IMR-90 (cell line): ENCODE measurements at regions not wholly inside any gene's neighbourhood (a gene's known extent, or its start where the extent isn't known, plus 50 kb on each side); places are given as distances from the start of the nearest gene placed in this dataset.

Source experiments
- ATAC-seq: fragments of 200-7000 bp; cut with Tn5 transposase; 2 replicates; pipeline ENCODE4 v1.9.1; 2020; ENCODE audit warnings: low read depth, mild to moderate bottlenecking, moderate library complexity
- BruUV-seq: library from RNA; stranded (reverse); fragments of 400-500 nt; replicated peaks from 2 replicates; lab custom pipeline; 2021; lab: Mats Ljungman, UMichigan
- CTCF ChIA-PET: fragments of 300-600 bp; formaldehyde crosslinking; extraction: SDS; loops from one replicate; lab custom pipeline; 2021; ENCODE audit warnings: antibody characterized with exemption; lab: Yijun Ruan, JAX
- POLR2A ChIA-PET: fragments of 300-600 bp; sonication (Branson Sonifier 250); formaldehyde crosslinking; loops from one replicate; lab custom pipeline; 2022; ENCODE audit warnings: antibody characterized with exemption; ENCODE audit not compliant: unreplicated experiment; lab: Charles Lee
- DNase-seq: peaks from one replicate; pipeline ENCODE4 v3.0.0; 2013
- H2AFZ ChIP-seq: replicated peaks from 2 replicates; pipeline ENCODE3; 2013; ENCODE audit warnings: low read length, mild to moderate bottlenecking; ENCODE audit not compliant: poor library complexity
- H2AK5ac ChIP-seq: 2 replicates; pipeline ENCODE4 v1.6.1; 2013; ENCODE audit warnings: low read depth, low read length, inconsistent platforms
- H2AK9ac ChIP-seq: replicated peaks from 2 replicates; pipeline ENCODE3; 2013; ENCODE audit warnings: mild to moderate bottlenecking, low read depth, low read length, moderate library complexity; ENCODE audit not compliant: poor library complexity
- H2BK120ac ChIP-seq: 2 replicates; pipeline ENCODE4 v1.6.1; 2013; ENCODE audit warnings: low read depth, low read length, inconsistent platforms
- H2BK15ac ChIP-seq: 3 replicates; pipeline ENCODE4 v1.6.1; 2013; ENCODE audit warnings: low read depth, low read length, inconsistent platforms
- H2BK20ac ChIP-seq: 2 replicates; pipeline ENCODE4 v1.6.1; 2013; ENCODE audit warnings: low read depth, mild to moderate bottlenecking, inconsistent platforms, low read length, moderate library complexity
- H2BK5ac ChIP-seq: 2 replicates; pipeline ENCODE4 v1.6.1; 2013; ENCODE audit warnings: mild to moderate bottlenecking, low read depth, low read length, inconsistent platforms; ENCODE audit not compliant: poor library complexity, severe bottlenecking
- H3K14ac ChIP-seq: replicated peaks from 2 replicates; pipeline ENCODE4 v1.6.1; 2013; ENCODE audit warnings: low read depth, low read length, inconsistent platforms
- H3K18ac ChIP-seq: 2 replicates; pipeline ENCODE4 v1.6.1; 2013; ENCODE audit warnings: low read depth, low read length, control low read depth
- H3K23ac ChIP-seq: 2 replicates; pipeline ENCODE4 v1.6.1; 2013; ENCODE audit warnings: low read depth, low read length, inconsistent platforms
- H3K27ac ChIP-seq: 2 replicates; pipeline ENCODE4 v1.5.1; 2013; ENCODE audit warnings: mild to moderate bottlenecking, control low read depth, low read length; ENCODE audit not compliant: insufficient read depth
- H3K27me3 ChIP-seq: 2 replicates; pipeline ENCODE4 v1.6.1; 2013; ENCODE audit warnings: low read length; ENCODE audit not compliant: control insufficient read depth, insufficient read depth
- H3K36me3 ChIP-seq: 2 replicates; pipeline ENCODE4 v1.6.1; 2013; ENCODE audit warnings: low read length, mixed read lengths; ENCODE audit not compliant: control insufficient read depth, insufficient read depth
- H3K4ac ChIP-seq: 2 replicates; pipeline ENCODE4 v1.6.1; 2013; ENCODE audit warnings: low read depth, low read length, inconsistent platforms
- H3K4me1 ChIP-seq: 2 replicates; pipeline ENCODE4 v1.6.1; 2013; ENCODE audit warnings: low read length, mixed read lengths; ENCODE audit not compliant: control insufficient read depth, insufficient read depth
- H3K4me2 ChIP-seq: 2 replicates; pipeline ENCODE4 v1.6.1; 2013; ENCODE audit warnings: low read depth, mild to moderate bottlenecking, control low read depth, low read length, moderate library complexity
- H3K4me3 ChIP-seq: 2 replicates; pipeline ENCODE4 v1.5.1; 2013; ENCODE audit warnings: low read depth, mild to moderate bottlenecking, control low read depth, low read length, moderate library complexity; ENCODE audit not compliant: insufficient read depth
- H3K56ac ChIP-seq: 2 replicates; pipeline ENCODE4 v1.6.1; 2013; ENCODE audit warnings: low read length, inconsistent platforms; ENCODE audit not compliant: insufficient read depth; ENCODE audit errors: extremely low read depth
- H3K79me1 ChIP-seq, 2 experiments: 2 replicates each; pipeline ENCODE4 v1.6.1; 2013; ENCODE audit warnings: low read length in 2 of 2, inconsistent platforms in 1 of 2, low read depth in 1 of 2
- H3K9ac ChIP-seq: 2 replicates; pipeline ENCODE4 v1.6.1; 2013; ENCODE audit warnings: low read depth, low read length, control low read depth
- H3K9me1 ChIP-seq: 2 replicates; pipeline ENCODE4 v1.6.1; 2013; ENCODE audit warnings: low read length, inconsistent platforms; ENCODE audit not compliant: insufficient read depth
- H3K9me3 ChIP-seq: 2 replicates; pipeline ENCODE4 v1.6.1; 2013; ENCODE audit warnings: low read length; ENCODE audit not compliant: control insufficient read depth, insufficient read depth
- H4K20me1 ChIP-seq: 2 replicates; pipeline ENCODE4 v1.6.1; 2013; ENCODE audit warnings: low read length, inconsistent platforms; ENCODE audit not compliant: insufficient read depth
- H4K5ac ChIP-seq: 2 replicates; pipeline ENCODE4 v1.6.1; 2013; ENCODE audit warnings: mild to moderate bottlenecking, low read depth, low read length, control low read depth
- H4K8ac ChIP-seq, 2 experiments: 2 replicates each; pipeline ENCODE4 v1.6.1; 2013; ENCODE audit warnings: low read depth in 2 of 2, low read length in 2 of 2, control low read depth in 1 of 2, inconsistent platforms in 1 of 2
- H4K91ac ChIP-seq: 2 replicates; pipeline ENCODE4 v1.6.1; 2013; ENCODE audit warnings: low read depth, low read length, inconsistent platforms; ENCODE audit not compliant: insufficient read depth
- CEBPB ChIP-seq: IDR thresholded peaks from 2 replicates; pipeline ENCODE4 v1.6.1; 2012; ENCODE audit warnings: low read depth, low read length, improper control_type of control experiment
- CTCF ChIP-seq: conservative IDR thresholded peaks from 2 replicates; pipeline ENCODE4 v1.5.1; 2012; ENCODE audit warnings: mild to moderate bottlenecking, low read depth, low read length, improper control_type of control experiment
- ELK1 ChIP-seq: fragments of 150-350 bp; IDR thresholded peaks from 2 replicates; pipeline ENCODE4 v1.6.1; 2016; ENCODE audit warnings: low read depth, mild to moderate bottlenecking, low read length, moderate library complexity, borderline replicate concordance
- FOS ChIP-seq: fragments of 150-350 bp; IDR thresholded peaks from 2 replicates; pipeline ENCODE4 v1.6.1; 2016; ENCODE audit warnings: low read depth, low read length
- MAFK ChIP-seq: IDR thresholded peaks from 2 replicates; pipeline ENCODE4 v1.6.1; 2012; ENCODE audit warnings: low read depth, low read length, improper control_type of control experiment
- MAZ ChIP-seq: IDR thresholded peaks from 2 replicates; pipeline ENCODE4 v1.6.1; 2012; ENCODE audit warnings: low read depth, mild to moderate bottlenecking, low read length, improper control_type of control experiment, moderate library complexity, borderline replicate concordance
- MXI1 ChIP-seq: IDR thresholded peaks from 2 replicates; pipeline ENCODE4 v1.6.1; 2012; ENCODE audit warnings: low read depth, mild to moderate bottlenecking, low read length, moderate library complexity, borderline replicate concordance
- NFE2L2 ChIP-seq: fragments of 150-350 bp; IDR thresholded peaks from 2 replicates; pipeline ENCODE4 v1.6.1; 2016; ENCODE audit warnings: low read depth, mild to moderate bottlenecking, low read length
- RAD21 ChIP-seq: IDR thresholded peaks from 2 replicates; pipeline ENCODE4 v1.6.1; 2012; ENCODE audit warnings: low read length, improper control_type of control experiment
- SMC3 ChIP-seq: fragments of 150-350 bp; IDR thresholded peaks from 2 replicates; pipeline ENCODE4 v1.6.1; 2016; ENCODE audit warnings: low read depth, mild to moderate bottlenecking, antibody characterized with exemption, low read length, moderate library complexity
- USF2 ChIP-seq: fragments of 150-350 bp; IDR thresholded peaks from 2 replicates; pipeline ENCODE4 v1.6.1; 2017; ENCODE audit warnings: mild to moderate bottlenecking, antibody characterized with exemption, low read length, low read depth
- dilution Hi-C: fragments of 300-500 bp; cut with HindIII; formaldehyde crosslinking; loops from one replicate; pipeline ENCODE4 v1.14.3; 2018; ENCODE audit warnings: low sequenced_read_pairs; ENCODE audit not compliant: unreplicated experiment
- in situ Hi-C: fragments of 300-500 bp; cut with MboI; formaldehyde crosslinking; loops from 3 replicates; pipeline ENCODE4 v1.14.3; 2019; ENCODE audit warnings: low sequenced_read_pairs, inconsistent platforms, mixed read lengths
- intact Hi-C: fragments of 100-400 bp; cut with micrococcal nuclease; formaldehyde crosslinking; loops from 2 replicates; pipeline ENCODE4 v1.10.0; 2022

- H4K8ac ChIP-seq: no peak overlapping the region
- TF ChIP-seq SMC3 (no peak), FOS (no peak), USF2 (no peak), MAZ (no peak), RAD21 (no peak), CEBPB (no peak), MAFK (no peak), NFE2L2 (no peak), MXI1 (no peak), ELK1 (no peak), CTCF (no peak)
These were observed 232.7 kb upstream of the MAP2 start for GRCh38 chr2:209191139-209191538.

More at GRCh38 chr2:209191139-209191538, 232.7 kb upstream of the MAP2 start:
- no peaks in the 10 kb centered on the region for H3K9me1 ChIP-seq
- H3K4ac ChIP-seq: no peak overlapping the region
- no peak overlapping the region for H3K4me2 ChIP-seq
- no peak overlapping the region for H4K91ac ChIP-seq
- ATAC-seq (no peak), DNase-seq (no peak)
- no peak overlapping the region for H2BK120ac ChIP-seq
- dilution Hi-C loops: no loop called here
- no peak overlapping the region for H3K56ac ChIP-seq
- no peak overlapping the region for H3K27ac ChIP-seq
- no peak overlapping the region for H2BK20ac ChIP-seq
- no peak overlapping the region for H2AK9ac ChIP-seq
- no peak overlapping the region for H3K9ac ChIP-seq
- H3K79me1 ChIP-seq: no peaks in the 10 kb centered on the region
- no peak overlapping the region for H3K23ac ChIP-seq
- H2BK5ac ChIP-seq: no peak overlapping the region
- H3K9me3 ChIP-seq: peaks cover 3% of the 10 kb centered on the region; the same call in 1 of the 2 replicates
- no peaks in the 10 kb centered on the region for H4K20me1 ChIP-seq
- H2AK5ac ChIP-seq: no peak overlapping the region
- no peak overlapping the region for H2AFZ ChIP-seq
- BruUV-seq: no TSS peak
- intact Hi-C loops: no loop called here
- no peaks in the 10 kb centered on the region for H3K4me1 ChIP-seq
- no peaks in the 10 kb centered on the region for H3K36me3 ChIP-seq
- no peak overlapping the region for H3K18ac ChIP-seq
- H4K5ac ChIP-seq: no peak overlapping the region
- in situ Hi-C loops: no loop called here
- no peak overlapping the region for H3K14ac ChIP-seq
- ChIA-PET POLR2A (no interaction called here), CTCF (interaction anchor here (0.5 kb wide), 1 partner anchor 75 kb away, joined by 5 read pairs; no protein-coding TSS in a partner anchor)
- no peak overlapping the region for H3K4me3 ChIP-seq
- H2BK15ac ChIP-seq: no peak overlapping the region
- H3K27me3 ChIP-seq: no peaks in the 10 kb centered on the region
